Activated CD4-positive, CD25-positive, alpha-beta regulatory T cell treated with anti-CD3 and anti-CD28 coated beads, Interleukin-2, amount 50 U/mL, for 16 hours (primary cell): ENCODE measurements at regions not wholly inside any gene's neighbourhood (a gene's known extent, or its start where the extent isn't known, plus 50 kb on each side); places are given as distances from the start of the nearest gene placed in this dataset.

ENCODE experiments used
- DNase-seq: peaks from one replicate; pipeline ENCODE4 v3.0.0-alpha.2; 2020; ENCODE audit warnings: low read depth, low spot score

DNA sequence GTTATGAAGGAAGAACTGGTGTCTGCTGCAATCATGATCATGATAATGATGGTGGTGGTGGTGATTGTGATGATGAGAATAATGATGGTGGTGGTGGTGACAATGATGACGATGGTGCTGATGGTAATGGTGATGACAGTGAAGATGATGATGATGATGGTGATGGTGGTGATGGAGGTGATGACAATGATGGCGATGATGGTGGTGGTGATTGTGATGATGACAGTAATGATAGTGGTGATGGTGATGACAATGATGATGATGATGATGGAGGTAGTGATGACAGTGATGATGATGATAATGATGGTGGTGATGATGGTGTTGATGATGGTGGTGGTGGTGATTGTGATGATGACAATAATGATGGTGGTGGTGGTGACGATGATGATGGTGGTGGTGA lies 52.8 kb upstream of the ANO1 start:
- DNase-seq, result no peak

DNA sequence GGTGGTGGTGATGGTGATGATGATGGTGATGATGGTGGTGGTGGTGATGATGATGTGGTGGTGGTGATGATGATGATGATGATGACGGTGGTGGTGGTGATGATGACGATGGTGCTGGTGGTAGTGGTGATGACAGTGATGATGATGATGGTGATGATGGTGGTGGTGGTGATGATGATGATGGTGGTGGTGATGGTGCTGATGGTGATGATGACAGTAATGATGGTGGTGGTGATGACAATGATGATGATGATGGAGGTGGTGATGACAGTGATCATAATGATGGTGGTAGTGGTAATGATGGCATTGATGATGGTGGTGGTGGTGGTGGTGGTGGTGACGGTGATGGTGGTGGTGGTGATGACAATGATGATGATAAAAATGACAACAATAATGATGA lies 52.1 kb upstream of the ANO1 start:
- no peak for DNase-seq

- DNase-seq, result no peak
Measured at GRCh38 chr11:70026726-70027125, 51.4 kb upstream of the ANO1 start.

DNA sequence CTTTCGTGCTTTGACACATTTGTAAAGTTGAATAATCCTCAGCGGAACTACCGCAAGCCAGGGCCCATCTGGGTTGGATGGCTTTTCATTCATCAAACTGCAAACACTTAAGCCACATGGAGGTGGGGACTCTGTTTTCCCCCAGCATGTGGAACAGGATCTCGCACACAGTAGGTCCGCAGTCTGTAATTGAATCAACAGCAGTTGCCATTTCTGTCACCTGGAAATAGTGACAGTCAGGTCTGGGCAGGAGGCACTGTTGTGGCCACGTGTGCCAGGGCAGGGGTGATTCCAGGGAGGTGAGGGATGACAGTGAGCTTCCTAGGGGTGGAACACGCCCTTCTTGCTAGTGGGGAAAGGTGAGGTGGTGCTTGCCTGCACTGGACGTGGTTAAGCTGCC lies 50.7 kb upstream of the ANO1 start:
- no peak for DNase-seq

- DNase-seq, result no peak
Measured at GRCh38 chr11:70028147-70028855, 49.8 kb upstream of the ANO1 start.
